H9 (cell line): ENCODE measurements at regions not wholly inside any gene's neighbourhood (a gene's known extent, or its start where the extent isn't known, plus 50 kb on each side); places are given as distances from the start of the nearest gene placed in this dataset.

ENCODE experiments used
- DNase-seq: peaks from one replicate; pipeline ENCODE4 v3.0.0-alpha.2; 2017
- H2AFZ ChIP-seq: one replicate; pipeline ENCODE4 v1.6.1; 2013; ENCODE audit warnings: mild to moderate bottlenecking, low read length, control low read depth, moderate library complexity
- H2AK5ac ChIP-seq: 2 replicates; pipeline ENCODE4 v1.6.1; 2013; ENCODE audit warnings: low read length, control low read depth, mixed read lengths; ENCODE audit not compliant: insufficient read length
- H2BK120ac ChIP-seq: one replicate; pipeline ENCODE4 v1.6.1; 2013; ENCODE audit warnings: low read depth, mild to moderate bottlenecking, low read length, control low read depth, inconsistent platforms; ENCODE audit not compliant: poor library complexity, severe bottlenecking
- H2BK12ac ChIP-seq: 2 replicates; pipeline ENCODE4 v1.6.1; 2013; ENCODE audit warnings: low read length, control low read depth, mixed read lengths, low read depth; ENCODE audit not compliant: insufficient read length
- H2BK15ac ChIP-seq: 2 replicates; pipeline ENCODE4 v1.6.1; 2013; ENCODE audit warnings: low read depth, low read length, control low read depth
- H2BK20ac ChIP-seq: one replicate; pipeline ENCODE4 v1.6.1; 2013; ENCODE audit warnings: low read depth, mild to moderate bottlenecking, low read length, control low read depth, inconsistent platforms; ENCODE audit not compliant: poor library complexity, severe bottlenecking
- H2BK5ac ChIP-seq: 2 replicates; pipeline ENCODE4 v1.6.1; 2013; ENCODE audit warnings: low read length, control low read depth, mixed read lengths; ENCODE audit not compliant: insufficient read length
- H3K14ac ChIP-seq: 2 replicates; pipeline ENCODE4 v1.6.1; 2013; ENCODE audit warnings: low read length, control low read depth; ENCODE audit not compliant: insufficient read depth
- H3K18ac ChIP-seq: 2 replicates; pipeline ENCODE4 v1.6.1; 2013; ENCODE audit warnings: low read depth, mild to moderate bottlenecking, mixed read lengths, low read length, control low read depth; ENCODE audit not compliant: insufficient read length
- H3K23ac ChIP-seq: 2 replicates; pipeline ENCODE4 v1.6.1; 2013; ENCODE audit warnings: low read length, control low read depth, mixed read lengths, low read depth; ENCODE audit not compliant: insufficient read length
- H3K23me2 ChIP-seq: 2 replicates; pipeline ENCODE4 v1.6.1; 2013; ENCODE audit warnings: low read depth, mild to moderate bottlenecking, mixed read lengths, low read length, control low read depth; ENCODE audit not compliant: insufficient read length, poor library complexity, severe bottlenecking
- H3K27ac ChIP-seq: 2 replicates; pipeline ENCODE4 v1.5.1; 2013; ENCODE audit warnings: low read length, control low read depth, mixed read lengths, low read depth; ENCODE audit not compliant: insufficient read length
- H3K27me3 ChIP-seq: 2 replicates; pipeline ENCODE4 v1.6.1; 2013; ENCODE audit warnings: low read length, control low read depth, inconsistent platforms; ENCODE audit not compliant: insufficient read depth
- H3K4ac ChIP-seq: 2 replicates; pipeline ENCODE4 v1.6.1; 2013; ENCODE audit warnings: low read depth, mild to moderate bottlenecking, control low read depth, inconsistent platforms, low read length, moderate library complexity
- H3K4me1 ChIP-seq: 2 replicates; pipeline ENCODE4 v1.6.1; 2013; ENCODE audit warnings: low read length, control low read depth, inconsistent platforms; ENCODE audit not compliant: insufficient read depth
- H3K4me2 ChIP-seq: 2 replicates; pipeline ENCODE4 v1.6.1; 2013; ENCODE audit warnings: low read length, control low read depth, mixed read lengths; ENCODE audit not compliant: insufficient read length, insufficient read depth
- H3K56ac ChIP-seq: 2 replicates; pipeline ENCODE4 v1.6.1; 2013; ENCODE audit warnings: low read depth, mild to moderate bottlenecking, mixed read lengths, low read length, control low read depth; ENCODE audit not compliant: insufficient read length
- H3K79me1 ChIP-seq: 2 replicates; pipeline ENCODE4 v1.6.1; 2013; ENCODE audit warnings: low read depth, mild to moderate bottlenecking, moderate library complexity, low read length, control low read depth, inconsistent platforms; ENCODE audit not compliant: insufficient read depth, poor library complexity, severe bottlenecking
- H3K79me2 ChIP-seq: 2 replicates; pipeline ENCODE4 v1.6.1; 2013; ENCODE audit warnings: low read length, control low read depth, inconsistent platforms; ENCODE audit not compliant: insufficient read depth
- H3K9ac ChIP-seq: 2 replicates; pipeline ENCODE4 v1.6.1; 2013; ENCODE audit warnings: low read length, control low read depth, mixed read lengths; ENCODE audit not compliant: insufficient read length; ENCODE audit errors: extremely low read depth
- H3K9me3 ChIP-seq: one replicate; pipeline ENCODE4 v1.6.1; 2013; ENCODE audit warnings: low read depth, low read length, inconsistent platforms; ENCODE audit not compliant: control insufficient read depth
- H3T11ph ChIP-seq: one replicate; pipeline ENCODE4 v1.6.1; 2013; ENCODE audit warnings: mild to moderate bottlenecking, low read length, control low read depth, inconsistent platforms
- H4K20me1 ChIP-seq: one replicate; pipeline ENCODE4 v1.6.1; 2013; ENCODE audit not compliant: control insufficient read depth, insufficient read length, insufficient read depth
- H4K5ac ChIP-seq: 2 replicates; pipeline ENCODE4 v1.6.1; 2013; ENCODE audit warnings: low read depth, mild to moderate bottlenecking, mixed read lengths, low read length, control low read depth; ENCODE audit not compliant: insufficient read length
- H4K8ac ChIP-seq: replicated peaks from 2 replicates; pipeline ENCODE4 v1.6.1; 2013; ENCODE audit warnings: low read length, control low read depth, mixed read lengths, low read depth; ENCODE audit not compliant: insufficient read length
- H4K91ac ChIP-seq: 2 replicates; pipeline ENCODE4 v1.6.1; 2013; ENCODE audit warnings: low read depth, mild to moderate bottlenecking, moderate library complexity, mixed read lengths, low read length, control low read depth; ENCODE audit not compliant: insufficient read length
- H3K27ac Mint-ChIP-seq, 3 experiments: 2 replicates in 2 of 3; 3 replicates in 1 of 3; pipeline ENCODE4 v1.8.0; 2020 to 2021; ENCODE audit warnings: mixed read lengths in 3 of 3, mild to moderate bottlenecking in 1 of 3, moderate library complexity in 1 of 3
- H3K27me3 Mint-ChIP-seq: 2 replicates; pipeline ENCODE4 v1.8.0; 2021; ENCODE audit warnings: low read depth, mild to moderate bottlenecking, moderate library complexity, mixed read lengths
- H3K36me3 Mint-ChIP-seq, 3 experiments: 2 replicates in 2 of 3; 3 replicates in 1 of 3; pipeline ENCODE4 v1.8.0; 2020 to 2021; ENCODE audit warnings: low read depth in 3 of 3, mixed read lengths in 3 of 3; ENCODE audit not compliant: insufficient read depth in 1 of 3
- H3K4me1 Mint-ChIP-seq, 2 experiments: 2 replicates each; pipeline ENCODE4 v1.8.0; 2020; ENCODE audit warnings: mixed read lengths in 2 of 2
- H3K4me3 Mint-ChIP-seq, 2 experiments: 2 replicates in 1 of 2; 3 replicates in 1 of 2; pipeline ENCODE4 v1.8.0; 2020 to 2021; ENCODE audit warnings: mild to moderate bottlenecking in 2 of 2, mixed read lengths in 2 of 2, moderate library complexity in 1 of 2
- H3K9me3 Mint-ChIP-seq, 2 experiments: 2 replicates in 1 of 2; 3 replicates in 1 of 2; pipeline ENCODE4 v1.8.0; 2020; ENCODE audit warnings: mild to moderate bottlenecking in 2 of 2, mixed read lengths in 2 of 2, moderate library complexity in 1 of 2
- CTCF ChIP-seq: fragments of 200-600 bp; sonication (generic); conservative IDR thresholded peaks from 3 replicates; pipeline ENCODE4 v1.8.0; 2021; ENCODE audit warnings: antibody characterized with exemption, mild to moderate bottlenecking
- WGBS: extraction: QIAGEN DNeasy Blood & Tissue Kit; methylation state at CpG from one replicate; pipeline ENCODE4 v1.1.7; 2013; ENCODE audit warnings: missing lambda C conversion rate, low lambda C conversion rate, mixed read lengths; ENCODE audit not compliant: insufficient read length; ENCODE audit errors: extremely low coverage; 5-methylcytosine and 5-hydroxymethylcytosine counted together

GRCh38 chr4:108416831-108417230 is 203.5 kb upstream of the RPL34 start:
- no peak overlapping the region for H2BK15ac ChIP-seq
- Mint-ChIP-seq H3K36me3 (0 out of 7 replicates have a peak, but pooled peaks cover 0 to under 1% (median 0%) of the 10 kb centered on the region in 3 experiments), H3K4me3 (no peak overlapping the region), H3K9me3 (peaks cover 2 to 3% of the 10 kb centered on the region in 2 experiments; a peak in 2 of 5 replicates), H3K27me3 (peaks cover 4% of the 10 kb centered on the region; the same call in 1 of the 2 replicates), H3K4me1 (no peaks in the 10 kb centered on the region), H3K27ac (no peak overlapping the region; a peak in 1 of 7 replicates)
- H2AK5ac ChIP-seq: no peak overlapping the region
- no peak overlapping the region for H2AFZ ChIP-seq
- H3K4me2 ChIP-seq: no peak overlapping the region
- no peak overlapping the region for H4K8ac ChIP-seq
- H2BK12ac ChIP-seq: no peak overlapping the region
- H2BK5ac ChIP-seq: no peak overlapping the region
- no peak overlapping the region for H3K14ac ChIP-seq
- no peaks in the 10 kb centered on the region for H3K9me3 ChIP-seq
- H3K9ac ChIP-seq: no peak overlapping the region
- no peak overlapping the region for H2BK20ac ChIP-seq
- no peak overlapping the region for H4K5ac ChIP-seq
- no peak overlapping the region for H3K56ac ChIP-seq
- H2BK120ac ChIP-seq: no peak overlapping the region
- no CpG with 5 or more reads among the region's 3 CpGs for WGBS
- DNase-seq: no peak
- no peaks in the 10 kb centered on the region for H3K27me3 ChIP-seq
- H4K20me1 ChIP-seq: no peaks in the 10 kb centered on the region
- no peaks in the 10 kb centered on the region for H3K79me1 ChIP-seq
- H3K79me2 ChIP-seq: no peaks in the 10 kb centered on the region
- H4K91ac ChIP-seq: no peak overlapping the region
- H3K27ac ChIP-seq: no peak overlapping the region
- TF ChIP-seq CTCF: no peak
- H3T11ph ChIP-seq: no peak overlapping the region
- H3K23ac ChIP-seq: no peak overlapping the region
- no peaks in the 10 kb centered on the region for H3K23me2 ChIP-seq
- no peak overlapping the region for H3K18ac ChIP-seq
- H3K4ac ChIP-seq: no peak overlapping the region
- no peaks in the 10 kb centered on the region for H3K4me1 ChIP-seq
